Panc1 (cell line): ENCODE measurements at regions not wholly inside any gene's neighbourhood (a gene's known extent, or its start where the extent isn't known, plus 50 kb on each side); places are given as distances from the start of the nearest gene placed in this dataset.

Experiments used
- ATAC-seq: fragments of 200-7000 bp; cut with Tn5 transposase; 2 replicates; pipeline ENCODE4 v1.9.1; 2020; ENCODE audit warnings: mild to moderate bottlenecking, moderate library complexity
- BruUV-seq: library from RNA; stranded (reverse); fragments of 400-500 nt; replicated peaks from 2 replicates; lab custom pipeline; 2021; lab: Mats Ljungman, UMichigan
- CTCF ChIA-PET: fragments of 300-600 bp; sonication (Branson Sonifier 250); formaldehyde crosslinking; loops from one replicate; lab custom pipeline; 2022; ENCODE audit warnings: antibody characterized with exemption; lab: Charles Lee
- POLR2A ChIA-PET: fragments of 300-600 bp; sonication (Branson Sonifier 250); formaldehyde crosslinking; loops from one replicate; lab custom pipeline; 2022; ENCODE audit warnings: antibody characterized with exemption; lab: Charles Lee
- DNase-seq: peaks from one replicate; pipeline ENCODE4 v3.0.0-alpha.2; 2010; ENCODE audit warnings: low read depth, low spot score
- H3K27ac ChIP-seq: 2 replicates; pipeline ENCODE4 v1.5.1; 2011; ENCODE audit warnings: mild to moderate bottlenecking, low read length, inconsistent platforms
- H3K27me3 ChIP-seq: fragments of 200-500 bp; sonication (Bioruptor generic); 2 replicates; pipeline ENCODE4 v1.6.0; 2014; ENCODE audit warnings: low read length, inconsistent platforms; ENCODE audit not compliant: control insufficient read depth, insufficient read depth
- H3K36me3 ChIP-seq: fragments of 200-500 bp; sonication (Bioruptor generic); 2 replicates; pipeline ENCODE4 v1.5.1; 2014; ENCODE audit warnings: inconsistent platforms, mild to moderate bottlenecking, low read length, moderate library complexity; ENCODE audit not compliant: control insufficient read depth, insufficient read depth
- H3K4me1 ChIP-seq: 2 replicates; pipeline ENCODE4 v1.5.1; 2011; ENCODE audit warnings: inconsistent platforms, mild to moderate bottlenecking, low read length, moderate library complexity; ENCODE audit not compliant: control insufficient read depth, insufficient read depth
- H3K4me3 ChIP-seq, 2 experiments: 2 replicates each; pipeline ENCODE4 v1.5.1; 2011 to 2012; ENCODE audit warnings: low read depth in 2 of 2, low read length in 2 of 2, mild to moderate bottlenecking in 2 of 2, inconsistent platforms in 1 of 2, moderate library complexity in 1 of 2
- H3K9me3 ChIP-seq: fragments of 200-500 bp; sonication (Bioruptor generic); 2 replicates; pipeline ENCODE4 v1.5.1; 2014; ENCODE audit warnings: low read depth, mild to moderate bottlenecking, inconsistent platforms, low read length, moderate library complexity; ENCODE audit not compliant: control insufficient read depth, insufficient read depth
- POLR2AphosphoS5 ChIP-seq: IDR thresholded peaks from 2 replicates; pipeline ENCODE4 v1.6.1; 2012; ENCODE audit warnings: mild to moderate bottlenecking, low read depth, low read length, moderate library complexity
- SIN3A ChIP-seq: IDR thresholded peaks from 2 replicates; pipeline ENCODE4 v1.6.1; 2012; ENCODE audit warnings: low read depth, mild to moderate bottlenecking, low read length, moderate library complexity, borderline replicate concordance; ENCODE audit not compliant: insufficient read depth
- TCF7L2 ChIP-seq: IDR thresholded peaks from 2 replicates; pipeline ENCODE4 v1.6.1; 2011; ENCODE audit warnings: mild to moderate bottlenecking, low read depth, low read length, inconsistent platforms
- in situ Hi-C: cut with HindIII; loops from 2 replicates; pipeline ENCODE4 v1.10.0; 2016; ENCODE audit warnings: low sequenced_read_pairs, low pct_unique_long_range_greater_than_20kb
- intact Hi-C: fragments of 100-400 bp; cut with micrococcal nuclease; formaldehyde crosslinking; loops from one replicate; pipeline ENCODE4 v1.10.0; 2022; ENCODE audit not compliant: unreplicated experiment
- TF ChIP-seq, protein P1 (sequence below), 2 experiments: IDR thresholded peaks; 2 replicates each; pipeline ENCODE4 v1.6.1; 2011 to 2012; ENCODE audit warnings: low read depth in 2 of 2, control low read depth in 1 of 2, low read length in 1 of 2, mild to moderate bottlenecking in 1 of 2, moderate library complexity in 1 of 2; ENCODE audit not compliant: insufficient read depth in 1 of 2
- TF ChIP-seq, protein P2 (sequence below): fragments of 450-650 bp; IDR thresholded peaks from 2 replicates; pipeline ENCODE4 v1.5.1; 2017; ENCODE audit warnings: mild to moderate bottlenecking

DNA sequence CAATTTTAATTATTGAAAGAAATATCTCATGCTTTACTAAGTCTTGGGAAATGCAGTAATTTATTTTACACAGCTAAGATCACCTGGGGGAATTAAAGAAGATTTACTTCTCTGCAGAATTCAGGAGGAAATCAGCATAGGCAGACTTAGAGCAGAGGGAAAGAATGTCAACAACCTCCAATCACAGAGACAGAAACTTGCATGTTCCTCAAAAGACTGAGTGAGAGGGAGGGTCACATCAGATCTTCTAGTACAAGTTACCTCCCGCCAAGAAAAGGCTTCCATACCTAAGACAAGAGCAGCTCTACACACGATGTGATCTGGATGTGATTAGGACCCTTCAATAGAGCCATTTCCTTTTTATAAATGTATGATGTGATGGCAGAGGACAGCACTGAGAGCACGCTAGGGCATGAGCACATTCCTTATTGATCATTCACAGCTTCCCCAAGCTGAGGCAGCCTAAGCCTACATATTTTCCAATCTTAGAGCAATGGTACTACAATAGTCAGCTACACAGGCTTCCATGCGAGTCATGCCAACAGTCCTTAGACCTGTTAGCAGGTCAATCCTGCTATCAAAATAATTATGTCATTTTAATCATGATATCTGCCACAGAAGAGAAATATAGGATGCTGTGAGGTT, 403.3 kb downstream of the ETNK1 start:
- no peak overlapping the region for H3K4me3 ChIP-seq
- no peaks in the 10 kb centered on the region for H3K9me3 ChIP-seq
- no TSS peak for BruUV-seq
- POLR2A ChIA-PET = no interaction called here
- TF ChIP-seq, protein P1, sequence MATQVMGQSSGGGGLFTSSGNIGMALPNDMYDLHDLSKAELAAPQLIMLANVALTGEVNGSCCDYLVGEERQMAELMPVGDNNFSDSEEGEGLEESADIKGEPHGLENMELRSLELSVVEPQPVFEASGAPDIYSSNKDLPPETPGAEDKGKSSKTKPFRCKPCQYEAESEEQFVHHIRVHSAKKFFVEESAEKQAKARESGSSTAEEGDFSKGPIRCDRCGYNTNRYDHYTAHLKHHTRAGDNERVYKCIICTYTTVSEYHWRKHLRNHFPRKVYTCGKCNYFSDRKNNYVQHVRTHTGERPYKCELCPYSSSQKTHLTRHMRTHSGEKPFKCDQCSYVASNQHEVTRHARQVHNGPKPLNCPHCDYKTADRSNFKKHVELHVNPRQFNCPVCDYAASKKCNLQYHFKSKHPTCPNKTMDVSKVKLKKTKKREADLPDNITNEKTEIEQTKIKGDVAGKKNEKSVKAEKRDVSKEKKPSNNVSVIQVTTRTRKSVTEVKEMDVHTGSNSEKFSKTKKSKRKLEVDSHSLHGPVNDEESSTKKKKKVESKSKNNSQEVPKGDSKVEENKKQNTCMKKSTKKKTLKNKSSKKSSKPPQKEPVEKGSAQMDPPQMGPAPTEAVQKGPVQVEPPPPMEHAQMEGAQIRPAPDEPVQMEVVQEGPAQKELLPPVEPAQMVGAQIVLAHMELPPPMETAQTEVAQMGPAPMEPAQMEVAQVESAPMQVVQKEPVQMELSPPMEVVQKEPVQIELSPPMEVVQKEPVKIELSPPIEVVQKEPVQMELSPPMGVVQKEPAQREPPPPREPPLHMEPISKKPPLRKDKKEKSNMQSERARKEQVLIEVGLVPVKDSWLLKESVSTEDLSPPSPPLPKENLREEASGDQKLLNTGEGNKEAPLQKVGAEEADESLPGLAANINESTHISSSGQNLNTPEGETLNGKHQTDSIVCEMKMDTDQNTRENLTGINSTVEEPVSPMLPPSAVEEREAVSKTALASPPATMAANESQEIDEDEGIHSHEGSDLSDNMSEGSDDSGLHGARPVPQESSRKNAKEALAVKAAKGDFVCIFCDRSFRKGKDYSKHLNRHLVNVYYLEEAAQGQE (IDR thresholded peaks at IDR 0.05; ENCODE audit: insufficient read depth in 1 of 2, low read depth in 2 of 2, low read length in 1 of 2) = no peak
- TF ChIP-seq, protein P2, sequence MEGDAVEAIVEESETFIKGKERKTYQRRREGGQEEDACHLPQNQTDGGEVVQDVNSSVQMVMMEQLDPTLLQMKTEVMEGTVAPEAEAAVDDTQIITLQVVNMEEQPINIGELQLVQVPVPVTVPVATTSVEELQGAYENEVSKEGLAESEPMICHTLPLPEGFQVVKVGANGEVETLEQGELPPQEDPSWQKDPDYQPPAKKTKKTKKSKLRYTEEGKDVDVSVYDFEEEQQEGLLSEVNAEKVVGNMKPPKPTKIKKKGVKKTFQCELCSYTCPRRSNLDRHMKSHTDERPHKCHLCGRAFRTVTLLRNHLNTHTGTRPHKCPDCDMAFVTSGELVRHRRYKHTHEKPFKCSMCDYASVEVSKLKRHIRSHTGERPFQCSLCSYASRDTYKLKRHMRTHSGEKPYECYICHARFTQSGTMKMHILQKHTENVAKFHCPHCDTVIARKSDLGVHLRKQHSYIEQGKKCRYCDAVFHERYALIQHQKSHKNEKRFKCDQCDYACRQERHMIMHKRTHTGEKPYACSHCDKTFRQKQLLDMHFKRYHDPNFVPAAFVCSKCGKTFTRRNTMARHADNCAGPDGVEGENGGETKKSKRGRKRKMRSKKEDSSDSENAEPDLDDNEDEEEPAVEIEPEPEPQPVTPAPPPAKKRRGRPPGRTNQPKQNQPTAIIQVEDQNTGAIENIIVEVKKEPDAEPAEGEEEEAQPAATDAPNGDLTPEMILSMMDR = no peak
- TF ChIP-seq TCF7L2 (no peak), POLR2AphosphoS5 (no peak), SIN3A (no peak)
- H3K4me1 ChIP-seq = no peaks in the 10 kb centered on the region
- in situ Hi-C loops = no loop called here
- CTCF ChIA-PET = no interaction called here
- ATAC-seq = no peak
- H3K36me3 ChIP-seq = no peaks in the 10 kb centered on the region
- no peak overlapping the region for H3K27ac ChIP-seq
- intact Hi-C loops = no loop called here
- no peaks in the 10 kb centered on the region for H3K27me3 ChIP-seq
- DNase-seq = no peak

DNA sequence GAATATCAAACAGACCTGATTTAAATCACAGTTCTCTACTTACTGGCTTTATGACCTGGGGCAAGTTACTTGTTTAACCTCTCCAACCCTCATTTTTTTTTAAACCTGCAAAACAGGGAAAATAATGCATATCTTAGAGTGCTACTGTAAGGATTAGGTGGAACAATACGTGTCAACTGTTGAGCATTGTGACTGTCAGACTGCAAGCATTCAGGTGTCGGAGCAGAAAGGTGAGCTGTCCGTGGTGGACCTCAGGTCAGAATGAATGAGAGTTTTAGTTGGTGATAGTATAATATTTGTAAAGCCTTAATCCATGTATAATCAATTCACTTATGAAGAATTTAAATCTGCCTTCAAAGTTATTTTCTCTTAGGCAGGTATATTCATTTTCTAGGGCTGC, 404.2 kb downstream of the ETNK1 start:
- Histone ChIP-seq H3K27ac (no peak overlapping the region), H3K27me3 (no peaks in the 10 kb centered on the region), H3K4me3 (no peak overlapping the region), H3K4me1 (no peaks in the 10 kb centered on the region), H3K9me3 (no peaks in the 10 kb centered on the region), H3K36me3 (no peaks in the 10 kb centered on the region)
- no peak for DNase-seq
- ChIA-PET POLR2A (no interaction called here), CTCF (no interaction called here)
- no TSS peak for BruUV-seq
- TF ChIP-seq TCF7L2 = no peak
- TF ChIP-seq, protein P1 (IDR thresholded peaks at IDR 0.05; ENCODE audit: insufficient read depth in 1 of 2, low read depth in 2 of 2, low read length in 1 of 2) = no peak
- TF ChIP-seq SIN3A = no peak
- no peak for TF ChIP-seq POLR2AphosphoS5
- TF ChIP-seq, protein P2 = no peak
- ATAC-seq = no peak
- in situ Hi-C loops = no loop called here
- intact Hi-C loops = no loop called here
